GM13976 (cell line): ENCODE measurements at regions not wholly inside any gene's neighbourhood (a gene's known extent, or its start where the extent isn't known, plus 50 kb on each side); places are given as distances from the start of the nearest gene placed in this dataset.

Source experiments
- DNase-seq: peaks from one replicate; pipeline ENCODE4 v3.0.0; 2012; ENCODE audit warnings: low spot score
- CTCF ChIP-seq: IDR thresholded peaks from 2 replicates; pipeline ENCODE4 v1.5.1; 2012; ENCODE audit warnings: borderline replicate concordance, mild to moderate bottlenecking; ENCODE audit not compliant: insufficient read depth; ENCODE audit errors: extremely low read depth, missing control alignments, control extremely low read depth
- in situ Hi-C: fragments of 300-500 bp; cut with MboI; formaldehyde crosslinking; loops from one replicate; pipeline ENCODE4 v1.12.0; 2022; ENCODE audit warnings: low sequenced_read_pairs, mixed read lengths, inconsistent platforms; ENCODE audit not compliant: unreplicated experiment

- TF ChIP-seq CTCF: no peak
- DNase-seq: no peak
- in situ Hi-C loops: no loop called here
Observed at GRCh38 chr16:85323961-85324253, 211.6 kb upstream of the CIBAR2 start.

- no peak for DNase-seq
- in situ Hi-C loops: no loop called here
- no peak for TF ChIP-seq CTCF
Observed at GRCh38 chr16:85324488-85324887, 212.2 kb upstream of the CIBAR2 start.

- DNase-seq: no peak
- in situ Hi-C loops: no loop called here
- TF ChIP-seq CTCF: no peak
Observed at GRCh38 chr16:85326113-85326793, 214.0 kb upstream of the CIBAR2 start.

GRCh38 chr16:85326794-85327181, 214.5 kb upstream of the CIBAR2 start:
- in situ Hi-C loops: no loop called here
- DNase-seq: no peak
- TF ChIP-seq CTCF: no peak

- DNase-seq: no peak
- TF ChIP-seq CTCF: no peak
- in situ Hi-C loops: no loop called here
Observed at GRCh38 chr16:85327731-85328675, 215.7 kb upstream of the CIBAR2 start.

GRCh38 chr16:85328676-85329058, 216.4 kb upstream of the CIBAR2 start:
- in situ Hi-C loops: no loop called here
- DNase-seq: no peak
- TF ChIP-seq CTCF: no peak
